ENCODE measurements at regions not wholly inside any gene's neighbourhood (a gene's known extent, or its start where the extent isn't known, plus 50 kb on each side); places are given as distances from the start of the nearest gene placed in this dataset.

GRCh38 chr5:158304607-158305006 is 445.7 kb upstream of the CLINT1 start:
- no peak for DNase-seq
- no peaks in the 10 kb centered on the region for H3K4me1 ChIP-seq
- H3K27me3 ChIP-seq, result no peaks in the 10 kb centered on the region
- no peak overlapping the region for H3K4me3 ChIP-seq
- no peaks in the 10 kb centered on the region for H3K9me3 ChIP-seq
- TF ChIP-seq CTCF (IDR thresholded peaks at IDR 0.05) (no peak), POLR2A (IDR thresholded peaks at IDR 0.05) (no peak)
- no peak overlapping the region for H3K27ac ChIP-seq
- H3K36me3 ChIP-seq, result no peaks in the 10 kb centered on the region

GRCh38 chr5:158303883-158304282 is 444.9 kb upstream of the CLINT1 start:
- Histone ChIP-seq H3K4me1 (no peaks in the 10 kb centered on the region), H3K36me3 (no peaks in the 10 kb centered on the region), H3K4me3 (no peak overlapping the region), H3K27ac (no peak overlapping the region), H3K27me3 (no peaks in the 10 kb centered on the region), H3K9me3 (no peaks in the 10 kb centered on the region)
- TF ChIP-seq POLR2A (IDR thresholded peaks at IDR 0.05), result no peak
- no peak for DNase-seq

GRCh38 chr5:158303275-158303674 is 444.3 kb upstream of the CLINT1 start:
- Histone ChIP-seq H3K27me3 (no peaks in the 10 kb centered on the region), H3K9me3 (no peaks in the 10 kb centered on the region), H3K4me3 (no peak overlapping the region), H3K27ac (no peak overlapping the region), H3K36me3 (no peaks in the 10 kb centered on the region), H3K4me1 (no peaks in the 10 kb centered on the region)
- TF ChIP-seq CTCF (IDR thresholded peaks at IDR 0.05) (no peak), POLR2A (IDR thresholded peaks at IDR 0.05) (no peak)
- DNase-seq, result no peak

- no peak for TF ChIP-seq CTCF (IDR thresholded peaks at IDR 0.05)
- TF ChIP-seq POLR2A (IDR thresholded peaks at IDR 0.05), result no peak
- no peaks in the 10 kb centered on the region for H3K4me1 ChIP-seq
- no peak overlapping the region for H3K4me3 ChIP-seq
- H3K27me3 ChIP-seq, result no peaks in the 10 kb centered on the region
- H3K36me3 ChIP-seq, result no peaks in the 10 kb centered on the region
- no peak for DNase-seq
- H3K27ac ChIP-seq, result no peak overlapping the region
- no peaks in the 10 kb centered on the region for H3K9me3 ChIP-seq
Observed at GRCh38 chr5:158302029-158302428, 443.1 kb upstream of the CLINT1 start.

GRCh38 chr5:158301186-158301585 is 442.2 kb upstream of the CLINT1 start:
- Histone ChIP-seq H3K9me3 (no peaks in the 10 kb centered on the region), H3K27ac (no peak overlapping the region), H3K36me3 (no peaks in the 10 kb centered on the region), H3K27me3 (no peaks in the 10 kb centered on the region), H3K4me1 (no peaks in the 10 kb centered on the region), H3K4me3 (no peak overlapping the region)
- TF ChIP-seq POLR2A (IDR thresholded peaks at IDR 0.05) (no peak), CTCF (IDR thresholded peaks at IDR 0.05) (no peak)
- no peak for DNase-seq

- no peak for TF ChIP-seq POLR2A (IDR thresholded peaks at IDR 0.05)
- no peak for TF ChIP-seq CTCF (IDR thresholded peaks at IDR 0.05)
- Histone ChIP-seq H3K36me3 (no peaks in the 10 kb centered on the region), H3K27me3 (no peaks in the 10 kb centered on the region), H3K27ac (no peak overlapping the region), H3K9me3 (no peaks in the 10 kb centered on the region), H3K4me3 (no peak overlapping the region), H3K4me1 (no peaks in the 10 kb centered on the region)
- no peak for DNase-seq
Observed at GRCh38 chr5:158300256-158300655, 441.3 kb upstream of the CLINT1 start.

All from Peyer's patch (tissue), 4 donors.